Right forelimb (tissue), 1 donor: ENCODE measurements at regions not wholly inside any gene's neighbourhood (a gene's known extent, or its start where the extent isn't known, plus 50 kb on each side); places are given as distances from the start of the nearest gene placed in this dataset.
"Not testable (repeated sequence)": the region's sequence is repeated elsewhere in the genome, so short reads cannot be mapped to it uniquely, and the experiment has no call there.

ENCODE experiments used
- DNase-seq: peaks from one replicate; pipeline ENCODE4 v3.0.0-alpha.2; 2018

DNA sequence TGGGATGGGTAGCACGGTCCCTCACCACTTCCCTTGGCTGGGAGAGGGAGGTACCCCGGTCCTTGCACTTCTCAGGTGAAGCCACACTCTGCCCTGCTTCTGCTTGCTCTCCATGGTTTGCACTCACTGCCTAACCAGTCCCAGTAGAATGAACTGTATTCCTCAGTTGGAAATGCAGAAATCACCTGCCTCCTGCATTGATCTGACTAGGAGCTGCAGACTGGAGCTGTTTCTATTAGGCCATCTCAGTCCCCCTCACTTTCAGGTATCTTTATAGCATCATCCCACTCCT lies 264.9 kb downstream of the ZWINT start:
- DNase-seq: no peak

DNA sequence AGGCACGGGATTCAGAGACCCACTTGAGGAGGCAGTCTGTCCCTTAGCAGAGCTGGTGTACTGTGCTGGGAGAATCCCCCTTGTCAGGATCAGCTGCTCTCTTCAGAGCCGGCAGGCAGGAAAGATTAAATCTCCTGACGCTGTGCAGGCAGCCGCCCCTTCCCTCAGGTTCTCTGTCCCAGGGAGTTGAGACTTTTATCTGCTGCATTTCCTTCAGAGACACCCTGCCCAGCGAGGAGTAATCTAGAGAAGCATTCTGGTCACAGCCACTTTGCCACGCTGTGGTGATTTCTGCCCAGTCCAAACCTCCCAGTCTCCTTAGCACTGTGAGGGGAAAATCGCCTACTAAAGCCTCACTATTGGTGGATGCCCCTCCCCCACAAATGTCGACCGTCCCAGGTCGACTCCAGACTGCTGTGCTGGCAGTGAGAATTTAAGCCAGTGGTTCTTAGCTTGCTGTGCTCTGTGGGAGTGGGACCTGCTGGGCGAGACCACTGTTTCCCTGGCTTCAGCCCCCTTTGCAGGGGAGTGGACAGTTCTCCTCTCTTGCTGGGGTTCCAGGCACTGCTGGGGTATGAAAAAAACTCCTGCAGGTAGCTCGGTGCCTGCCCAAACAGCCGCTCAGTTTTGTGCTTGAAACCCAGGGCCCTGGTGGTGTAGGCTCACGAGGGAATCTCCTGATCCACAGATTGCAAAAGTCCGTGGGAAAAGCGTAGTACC lies 265.4 kb downstream of the ZWINT start:
- DNase-seq: no peak

DNA sequence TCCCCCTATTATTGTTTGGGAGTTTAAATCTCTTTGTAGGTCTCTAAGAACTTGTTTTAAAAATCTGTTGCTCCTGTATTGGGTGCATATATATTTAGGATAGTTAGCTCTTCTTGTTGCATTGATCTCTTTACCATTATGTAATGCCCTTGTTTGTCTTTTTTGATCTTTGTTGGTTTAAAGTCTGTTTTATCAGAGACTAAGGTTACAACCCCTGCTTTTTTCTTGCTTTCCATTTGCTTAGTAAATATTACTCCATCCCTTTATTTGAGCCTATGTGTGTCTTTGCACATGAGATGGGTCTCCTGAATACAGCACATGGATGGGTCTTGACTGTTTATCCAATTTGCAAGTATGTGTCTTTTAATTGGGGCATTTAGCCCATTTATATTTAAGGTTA lies 267.4 kb downstream of the ZWINT start:
- DNase-seq: not testable (repeated sequence)

DNA sequence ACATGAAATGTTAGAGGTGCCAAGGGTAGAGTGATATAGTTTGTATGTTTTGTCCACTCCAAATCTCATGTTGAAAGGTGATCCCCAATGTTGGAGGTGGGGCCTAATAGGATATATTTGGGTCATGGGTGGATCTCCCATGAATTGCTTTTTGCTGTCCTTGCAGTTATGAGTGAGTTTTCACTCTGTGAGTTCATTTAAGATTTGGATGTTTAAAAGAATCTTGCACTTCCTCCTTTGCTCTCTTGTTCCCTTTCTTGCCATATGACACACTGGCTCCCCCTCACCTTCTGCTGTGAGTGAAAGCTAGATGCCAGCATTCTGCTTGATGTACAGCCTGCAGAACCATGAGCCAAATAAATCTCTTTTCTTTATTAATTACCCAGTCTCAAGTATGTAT lies 269.2 kb downstream of the ZWINT start:
- no peak for DNase-seq

DNA sequence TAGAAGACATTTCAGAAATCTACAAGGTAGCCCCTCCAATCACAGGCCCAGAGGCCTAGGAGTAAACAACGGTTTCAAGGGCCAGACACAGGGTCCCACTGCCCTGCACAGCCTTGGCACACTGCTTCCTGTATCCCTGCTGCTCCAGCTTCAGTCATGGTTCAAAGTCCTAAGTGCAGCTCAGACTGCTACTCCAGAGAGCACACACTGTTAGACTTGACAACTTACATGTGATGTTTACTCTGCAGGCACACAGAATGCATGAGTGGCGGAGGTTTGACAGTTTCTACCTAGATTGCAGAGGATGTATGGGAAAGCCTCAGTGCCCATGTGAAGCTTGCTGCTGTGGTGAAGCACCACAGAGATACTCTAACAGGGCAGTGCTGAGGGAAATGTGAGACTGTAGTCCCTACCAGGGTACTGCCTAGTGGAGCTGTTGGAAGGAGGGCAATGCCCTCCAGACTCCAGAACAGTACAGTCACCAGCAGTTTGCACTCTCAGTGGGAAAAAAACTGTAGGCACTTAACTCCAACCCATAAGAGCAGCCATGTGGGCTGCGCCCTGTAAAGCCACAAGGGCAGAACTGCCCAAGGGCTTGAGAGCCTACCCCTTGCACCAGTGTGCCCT lies 270.0 kb downstream of the ZWINT start:
- DNase-seq: no peak

DNA sequence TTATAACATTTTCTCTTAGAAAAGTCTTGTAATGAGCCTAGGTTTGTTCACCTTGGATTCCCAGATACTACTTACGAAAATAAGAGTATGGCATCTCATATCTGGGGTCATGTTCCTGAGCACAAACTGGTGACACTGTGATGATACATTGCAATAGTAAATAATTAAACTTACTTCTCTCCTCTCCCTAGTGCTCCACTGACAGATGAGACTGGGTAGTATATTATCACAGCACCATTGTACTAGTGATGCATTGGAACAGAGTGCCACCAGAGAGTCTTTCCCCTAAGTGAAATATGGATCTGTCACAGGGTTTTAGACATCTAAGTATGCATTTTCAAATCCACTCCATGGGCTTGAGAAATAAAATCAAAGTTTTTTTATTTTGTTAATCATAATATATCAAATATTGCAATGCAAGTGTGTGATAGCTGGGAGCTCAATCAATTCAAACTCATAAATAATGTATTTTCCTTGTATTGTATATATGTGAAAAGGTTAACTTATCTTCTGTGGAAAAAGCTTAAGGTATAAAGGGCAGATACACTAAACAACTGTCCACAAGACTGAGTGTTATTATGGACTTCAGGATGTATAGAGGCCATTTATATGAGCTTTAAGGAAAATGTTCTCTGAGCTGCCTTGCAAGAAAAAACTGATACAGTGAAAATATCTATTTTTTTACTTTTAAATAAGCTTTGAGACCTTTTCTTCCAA lies 275.5 kb downstream of the ZWINT start:
- DNase-seq: no peak

DNA sequence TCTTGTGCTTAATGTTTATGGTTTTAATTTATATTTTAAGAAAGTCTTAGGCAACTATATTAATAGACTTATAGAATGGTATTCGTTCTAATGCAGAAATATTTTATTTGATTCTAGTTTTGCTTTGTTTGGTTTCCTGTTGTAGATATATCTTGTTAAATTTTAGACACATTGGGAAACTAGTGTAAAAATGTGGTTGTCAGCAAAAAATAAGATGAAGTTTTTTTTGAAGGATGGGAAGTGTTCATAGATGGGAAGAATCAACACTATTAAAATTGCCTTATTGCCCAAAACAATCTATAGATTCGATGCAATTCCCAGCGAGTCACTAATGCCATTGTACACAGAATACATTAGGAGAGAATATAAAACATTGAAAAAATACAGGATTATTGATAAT lies 278.9 kb downstream of the ZWINT start:
- no peak for DNase-seq

DNA sequence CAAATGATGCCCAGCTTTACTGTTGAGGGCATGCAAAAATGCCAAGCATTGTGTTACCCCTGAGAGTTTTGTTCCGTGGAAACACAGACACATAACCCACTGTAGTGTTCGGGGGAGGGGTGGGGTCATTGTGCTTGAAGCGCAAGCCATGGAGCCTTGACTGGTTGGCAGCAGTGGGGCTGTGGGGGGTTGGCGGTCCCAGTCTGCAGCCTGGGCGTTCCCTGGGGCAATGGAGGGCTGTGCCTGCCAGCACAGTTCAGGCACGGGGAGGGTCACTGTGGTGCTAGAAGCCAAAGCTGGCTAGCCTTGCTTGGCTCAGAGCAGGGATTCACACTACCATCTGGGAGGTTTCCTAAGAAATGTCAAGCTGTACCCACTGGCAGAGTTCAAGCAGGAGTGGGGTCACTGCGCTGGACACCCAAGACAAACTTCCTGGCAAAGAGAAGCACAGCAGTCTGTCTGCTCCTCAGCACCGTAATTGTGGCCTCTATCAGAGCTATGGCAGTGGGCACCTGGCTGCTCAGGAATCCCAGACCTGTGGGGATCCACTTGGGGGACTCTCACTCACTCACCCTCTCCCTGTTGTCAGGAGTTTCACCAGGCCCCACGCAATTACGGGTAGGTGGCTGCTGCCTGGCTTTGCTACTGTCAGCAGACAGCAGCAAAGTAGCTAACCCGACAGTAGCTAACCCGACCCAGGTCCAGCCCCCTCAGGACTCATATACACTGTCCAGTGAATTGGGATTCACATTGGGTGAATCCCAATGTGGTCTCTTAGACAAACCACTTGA lies 292.4 kb downstream of the ZWINT start:
- no peak for DNase-seq

DNA sequence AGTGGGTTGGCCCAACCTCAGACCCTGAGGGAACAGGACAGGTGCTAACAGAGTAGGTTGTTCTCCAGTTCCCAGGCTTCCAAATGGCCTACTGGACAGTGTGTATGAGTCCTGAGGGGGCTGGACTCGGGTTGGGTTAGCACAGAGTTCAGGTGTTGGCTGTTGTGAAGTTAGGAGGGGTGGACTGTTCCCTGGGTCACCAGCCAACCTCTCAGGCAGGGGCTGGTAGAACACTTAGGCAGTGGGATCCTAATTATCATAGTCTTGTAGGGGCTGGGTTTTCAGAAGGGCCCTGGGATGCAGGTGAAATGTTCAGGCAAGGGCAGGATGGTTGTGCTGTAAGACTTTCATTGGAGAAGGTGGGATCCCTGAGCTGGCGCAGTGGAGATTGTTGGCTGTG lies 293.0 kb downstream of the ZWINT start:
- no peak for DNase-seq

DNA sequence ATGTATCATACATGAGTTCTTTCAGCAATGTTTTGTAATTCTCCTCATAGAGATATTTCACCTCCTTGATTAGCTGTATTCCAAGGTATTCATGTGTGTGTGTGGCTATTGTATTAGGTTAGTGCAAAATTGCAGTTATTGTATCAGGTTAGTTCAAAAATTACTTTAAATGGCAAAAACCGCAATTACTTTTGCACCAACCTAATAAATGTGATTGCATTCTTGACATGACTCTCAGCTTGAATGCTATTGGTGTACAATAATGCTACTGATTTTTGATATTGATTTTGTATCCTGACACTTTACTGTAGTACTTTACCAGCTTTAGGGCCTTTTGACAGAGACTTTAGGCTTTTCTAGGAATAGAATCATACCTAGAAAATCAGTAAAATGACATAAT lies 297.4 kb downstream of the ZWINT start:
- no peak for DNase-seq

DNA sequence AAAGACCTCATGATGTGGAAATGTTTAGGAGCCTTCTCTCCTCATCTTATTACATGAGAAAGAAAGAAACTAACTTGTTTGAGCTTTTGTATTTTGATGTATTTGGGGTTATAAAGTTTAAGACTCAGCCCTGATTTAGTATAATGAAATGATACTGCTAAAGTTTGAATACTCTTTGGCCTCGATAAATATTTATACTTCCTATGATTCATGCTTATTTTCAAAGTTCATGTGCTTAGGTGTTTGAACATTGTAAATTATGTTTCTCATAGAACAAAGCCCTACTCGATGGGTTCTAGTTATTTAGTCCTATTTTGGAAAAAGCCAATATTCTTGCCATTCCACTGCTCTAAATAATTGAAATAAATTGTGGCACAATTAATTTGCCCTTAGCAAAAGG lies 303.2 kb downstream of the ZWINT start:
- DNase-seq: no peak

DNA sequence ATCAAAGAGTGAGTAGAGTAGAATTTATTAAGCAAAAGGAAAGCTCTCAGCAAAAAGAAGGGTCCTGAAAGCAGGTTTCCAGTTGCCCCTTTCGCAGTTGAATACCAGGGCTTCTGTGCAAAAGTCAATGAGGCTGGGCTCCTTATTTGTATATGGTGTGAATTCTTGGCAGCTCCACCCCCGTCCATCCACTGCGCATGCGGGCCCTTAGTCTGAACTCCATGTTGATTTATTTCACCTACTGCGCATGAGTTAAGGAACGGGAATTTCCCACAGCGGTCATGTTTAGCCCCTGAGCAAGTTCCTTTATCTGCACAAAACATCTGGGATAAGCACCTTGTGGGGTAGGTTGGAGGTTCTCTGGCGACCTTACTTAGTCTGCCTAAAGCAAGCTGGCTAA lies 325.6 kb downstream of the ZWINT start:
- no peak for DNase-seq

DNA sequence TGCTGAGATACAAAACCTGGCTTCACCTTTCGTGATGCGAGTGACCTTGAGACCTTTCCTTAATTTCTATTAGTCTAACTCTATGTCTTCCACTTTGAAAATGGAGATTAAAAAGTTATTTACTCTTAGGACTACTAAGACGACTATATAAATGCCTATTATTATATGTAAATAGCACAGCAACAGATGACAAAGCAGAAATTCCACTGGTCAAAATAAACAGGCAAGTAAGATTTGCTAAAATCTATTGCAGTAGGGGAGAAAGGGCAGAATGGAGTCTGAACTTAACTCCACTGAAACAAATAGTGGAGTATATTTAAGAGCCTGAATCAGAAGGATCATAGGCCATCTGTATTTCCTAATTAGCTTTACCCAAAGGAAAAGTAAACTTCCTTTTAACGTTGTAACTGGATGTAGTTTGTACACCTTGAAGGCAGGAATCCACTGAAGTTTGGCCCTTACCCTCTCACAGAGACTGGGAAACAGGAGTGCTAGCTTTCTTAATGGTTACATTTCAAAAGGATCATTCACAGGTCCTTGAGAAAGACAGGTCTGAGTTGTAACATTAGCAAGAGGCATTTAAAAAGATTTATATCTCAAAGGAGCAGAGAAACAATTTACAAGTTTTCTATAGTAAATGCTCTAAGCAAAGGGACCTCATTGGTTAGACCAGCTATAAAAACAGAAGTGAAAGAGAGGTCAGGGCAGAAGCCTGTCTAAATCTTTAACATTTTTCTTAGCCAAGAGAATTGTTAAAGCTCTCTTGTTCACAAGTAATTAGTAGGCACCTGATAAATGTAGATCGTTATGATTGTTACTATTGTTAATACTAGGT lies 332.5 kb downstream of the ZWINT start:
- DNase-seq: no peak

DNA sequence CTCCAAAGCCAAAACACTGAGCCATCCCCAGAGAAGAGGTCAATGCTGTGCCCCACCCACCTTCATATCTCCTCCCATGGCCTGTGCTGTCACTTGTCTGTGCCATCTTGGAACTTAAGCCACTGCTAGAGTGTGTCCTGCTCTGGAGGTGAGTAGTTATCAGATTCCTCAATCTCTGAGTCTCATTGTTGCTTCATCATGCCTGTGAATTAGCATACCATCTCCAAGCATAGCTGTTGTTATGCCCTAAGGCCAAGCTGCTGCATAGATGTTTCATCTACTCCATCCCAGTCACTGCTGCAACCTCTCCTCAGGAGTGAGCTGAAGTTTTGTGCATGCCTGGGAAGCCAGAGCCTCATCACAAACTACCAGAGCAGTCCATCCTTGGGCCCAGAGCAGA lies 349.0 kb downstream of the ZWINT start:
- DNase-seq: no peak

DNA sequence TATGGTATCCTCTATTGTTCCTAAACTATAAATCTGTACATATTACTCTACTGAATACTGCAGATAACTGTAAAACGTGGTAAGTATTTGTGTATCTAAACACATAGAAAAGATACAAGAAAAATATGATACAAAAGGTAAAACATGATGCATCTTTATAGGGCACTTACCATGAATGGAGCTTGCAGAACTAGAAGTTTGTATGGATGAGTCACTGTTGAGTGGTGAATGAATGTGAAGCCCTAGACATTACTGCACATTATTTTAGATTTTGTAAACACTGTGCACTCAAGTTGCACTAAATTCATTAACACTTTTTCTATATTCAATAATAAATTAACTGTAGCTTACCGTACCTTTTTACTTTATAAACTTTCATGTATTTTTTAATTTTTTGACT lies 357.5 kb downstream of the ZWINT start:
- DNase-seq: no peak

DNA sequence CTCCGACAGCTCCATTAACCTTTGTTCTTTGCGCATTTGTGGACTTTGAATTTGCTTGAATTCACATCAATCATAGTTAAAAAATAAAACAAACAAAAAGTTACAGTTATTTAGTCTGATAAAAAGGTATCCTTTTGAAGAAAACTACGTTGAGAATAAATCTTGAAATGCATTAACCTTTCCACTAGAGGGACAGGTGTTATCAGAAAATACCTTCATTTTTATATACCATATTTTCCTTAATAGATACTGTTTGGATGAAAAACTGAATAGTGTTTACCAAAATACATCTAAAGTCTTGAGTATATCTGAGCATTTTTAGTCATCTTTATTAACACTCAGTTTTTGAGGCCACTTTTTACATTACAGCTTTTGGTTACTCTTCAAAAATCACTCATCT lies 371.9 kb downstream of the ZWINT start:
- DNase-seq: no peak

DNA sequence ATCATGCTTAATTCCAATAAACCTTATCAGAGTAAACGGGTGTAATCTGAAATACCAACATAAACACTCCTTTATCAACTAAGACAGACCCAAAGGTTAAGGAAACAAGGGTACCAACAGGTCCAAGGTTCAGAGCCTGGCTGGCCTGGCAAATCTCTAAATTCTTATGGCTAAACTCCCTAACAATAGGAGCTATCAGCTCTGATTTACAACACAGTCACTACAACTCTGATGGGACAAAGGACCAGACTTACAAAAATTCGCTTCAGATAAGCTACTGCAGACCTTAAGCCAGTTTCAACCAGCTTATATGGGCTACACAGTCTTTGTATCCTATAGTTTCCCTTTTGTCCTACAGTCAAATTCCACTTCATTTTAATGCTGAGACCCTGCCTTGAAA lies 381.9 kb downstream of the ZWINT start:
- DNase-seq: no peak

DNA sequence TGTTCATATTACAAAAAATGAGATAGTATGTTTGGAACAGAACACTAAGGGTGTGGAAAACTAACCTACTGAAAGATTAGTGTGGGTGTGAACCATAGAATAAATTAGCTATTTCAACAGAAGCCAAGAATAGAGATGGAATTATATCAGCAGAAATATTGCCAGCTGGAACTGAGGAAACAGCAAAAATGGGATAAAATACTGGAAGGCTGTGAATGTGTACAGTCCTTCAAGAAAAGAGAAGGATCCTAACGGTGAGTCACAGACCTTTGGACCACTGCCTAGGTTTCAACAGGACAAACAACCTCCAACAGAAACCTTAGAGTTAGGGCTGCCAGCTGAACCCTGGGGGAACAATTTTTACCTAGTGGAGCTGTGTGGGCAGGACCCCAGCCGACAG lies 395.0 kb downstream of the ZWINT start:
- no peak for DNase-seq

DNA sequence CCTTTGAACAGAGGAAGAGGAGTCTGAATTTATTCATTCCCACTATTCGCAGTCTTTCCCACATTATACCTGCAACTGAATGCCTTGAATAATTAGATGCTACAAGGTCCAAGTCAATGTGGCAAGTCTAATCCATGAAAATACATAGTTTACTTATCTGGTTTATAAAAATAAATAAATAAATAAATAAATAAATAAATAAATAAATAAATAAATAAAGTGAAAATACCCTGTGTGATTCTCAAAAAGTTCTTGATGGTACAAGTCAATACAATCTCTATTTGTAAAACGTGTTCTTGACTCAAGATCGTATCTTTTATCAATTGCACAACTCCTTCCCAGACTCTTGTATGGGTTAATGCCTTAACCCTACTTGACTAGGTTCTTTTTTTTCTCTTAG lies 417.7 kb downstream of the ZWINT start:
- no peak for DNase-seq

DNA sequence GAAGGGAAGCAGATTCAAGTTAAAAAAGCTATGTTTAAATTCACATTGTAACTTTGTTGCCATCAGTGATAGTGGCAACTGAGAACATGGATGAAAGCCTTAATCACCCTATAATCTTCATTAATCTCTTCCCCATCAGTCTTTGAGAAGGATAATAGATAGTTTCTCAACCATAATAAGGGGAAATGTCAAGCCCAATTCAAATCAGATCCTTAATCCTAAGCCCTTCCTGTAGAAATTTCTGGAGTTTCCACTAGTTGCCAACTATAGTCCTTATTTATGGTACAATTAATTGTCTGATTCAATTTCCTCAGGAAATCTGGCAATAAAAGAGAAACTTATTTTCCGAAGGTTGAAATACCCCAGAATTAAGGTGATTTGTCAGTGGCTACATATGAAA lies 431.8 kb downstream of the ZWINT start:
- no peak for DNase-seq

DNA sequence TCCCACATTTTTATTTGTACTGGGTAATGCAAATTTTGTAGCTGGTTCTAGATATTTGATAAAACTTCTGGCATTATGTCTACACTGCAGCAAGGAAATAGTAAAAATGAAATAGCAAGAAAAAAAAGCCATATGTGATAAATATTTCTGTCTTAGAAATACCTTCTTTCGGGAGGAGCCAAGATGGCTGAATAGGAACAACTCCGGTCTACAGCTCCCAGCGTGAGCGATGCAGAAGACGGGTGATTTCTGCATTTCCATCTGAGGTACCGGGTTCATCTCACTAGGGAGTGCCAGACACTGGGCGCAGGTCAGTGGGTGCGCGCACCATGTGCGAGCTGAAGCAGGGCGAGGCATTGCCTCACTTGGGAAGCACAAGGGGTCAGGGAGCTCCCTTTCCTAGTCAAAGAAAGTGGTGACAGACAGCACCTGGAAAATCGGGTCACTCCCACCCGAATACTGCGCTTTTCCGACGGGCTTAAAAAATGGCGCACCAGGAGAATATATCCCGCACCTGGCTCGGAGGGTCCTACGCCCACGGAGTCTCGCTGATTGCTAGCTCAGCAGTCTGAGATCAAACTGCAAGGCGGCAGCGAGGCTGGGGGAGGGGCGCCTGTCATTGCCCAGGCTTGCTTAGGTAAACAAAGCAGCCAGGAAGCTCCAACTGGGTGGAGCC lies 461.4 kb downstream of the ZWINT start:
- DNase-seq: not testable (repeated sequence)

DNA sequence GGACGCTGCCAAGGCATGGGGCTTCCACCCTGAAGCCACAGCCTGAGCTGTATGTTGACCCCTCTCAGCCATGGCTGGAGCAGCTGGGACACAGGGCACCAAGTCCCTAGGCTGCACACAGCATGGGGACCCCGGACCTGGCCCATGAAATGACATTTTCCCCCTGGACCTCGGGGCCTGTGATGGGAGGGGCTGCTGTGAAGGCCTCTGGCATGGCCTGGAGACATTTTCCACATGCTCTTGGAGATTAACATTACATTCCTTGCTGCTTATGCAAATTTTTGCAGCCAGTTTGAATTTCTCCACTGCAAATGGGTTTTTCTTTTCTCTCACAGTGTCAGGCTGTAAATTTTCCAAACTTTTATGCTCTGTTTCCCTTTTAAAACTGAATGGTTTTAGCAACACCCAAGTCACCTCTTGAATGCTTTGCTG lies 463.6 kb downstream of the ZWINT start:
- no peak for DNase-seq
